HG03097 (cell line): ENCODE measurements at regions not wholly inside any gene's neighbourhood (a gene's known extent, or its start where the extent isn't known, plus 50 kb on each side); places are given as distances from the start of the nearest gene placed in this dataset.
"Not testable (repeated sequence)": the region's sequence is repeated elsewhere in the genome, so short reads cannot be mapped to it uniquely, and the experiment has no call there.

ENCODE experiments used
- ATAC-seq: cut with Tn5 transposase; IDR thresholded peaks from one replicate; pipeline ENCODE4 v1.9.1; 2021; ENCODE audit not compliant: unreplicated experiment, low FRiP score

- no peak for ATAC-seq
Observed at GRCh38 chr6:126888727-126889725, 229.4 kb upstream of the RSPO3 start.

GRCh38 chr6:126890055-126890454 lies 228.4 kb upstream of the RSPO3 start:
- ATAC-seq = no peak

- no peak for ATAC-seq
Observed at GRCh38 chr6:126891158-126891557, 227.3 kb upstream of the RSPO3 start.

- ATAC-seq = not testable (repeated sequence)
Observed at GRCh38 chr6:126892869-126893268, 225.6 kb upstream of the RSPO3 start.

GRCh38 chr6:126897758-126898157 lies 220.7 kb upstream of the RSPO3 start:
- ATAC-seq = no peak

GRCh38 chr6:126904176-126904575 lies 214.3 kb upstream of the RSPO3 start:
- ATAC-seq = no peak

GRCh38 chr6:126905917-126906316 lies 212.6 kb upstream of the RSPO3 start:
- ATAC-seq = no peak

GRCh38 chr6:126907312-126907711 lies 211.2 kb upstream of the RSPO3 start:
- ATAC-seq = no peak

GRCh38 chr6:126907996-126908395 lies 210.5 kb upstream of the RSPO3 start:
- ATAC-seq = no peak

GRCh38 chr6:126909493-126909892 lies 209.0 kb upstream of the RSPO3 start:
- ATAC-seq = no peak

GRCh38 chr6:126913651-126914050 lies 204.8 kb upstream of the RSPO3 start:
- ATAC-seq = no peak

GRCh38 chr6:126914172-126914571 lies 204.3 kb upstream of the RSPO3 start:
- ATAC-seq = no peak

- ATAC-seq = no peak
Observed at GRCh38 chr6:126914801-126915200, 203.7 kb upstream of the RSPO3 start.

- ATAC-seq = no peak
Observed at GRCh38 chr6:126919947-126920346, 198.5 kb upstream of the RSPO3 start.

- no peak for ATAC-seq
Observed at GRCh38 chr6:126923807-126924206, 194.7 kb upstream of the RSPO3 start.

- ATAC-seq = no peak
Observed at GRCh38 chr6:126926926-126927325, 191.5 kb upstream of the RSPO3 start.

GRCh38 chr6:126927841-126928240 lies 190.6 kb upstream of the RSPO3 start:
- ATAC-seq = no peak

GRCh38 chr6:126937426-126937825 lies 181.0 kb upstream of the RSPO3 start:
- ATAC-seq = no peak

GRCh38 chr6:126939784-126940183 lies 178.7 kb upstream of the RSPO3 start:
- no peak for ATAC-seq

- no peak for ATAC-seq
Observed at GRCh38 chr6:126941751-126942150, 176.7 kb upstream of the RSPO3 start.

GRCh38 chr6:126944512-126944911 lies 174.0 kb upstream of the RSPO3 start:
- ATAC-seq = no peak

GRCh38 chr6:126945150-126945685 lies 173.3 kb upstream of the RSPO3 start:
- no peak for ATAC-seq
